GM23338 (cell line): ENCODE measurements at regions not wholly inside any gene's neighbourhood (a gene's known extent, or its start where the extent isn't known, plus 50 kb on each side); places are given as distances from the start of the nearest gene placed in this dataset.

Experiments
- ATAC-seq: fragments of 200-7000 bp; cut with Tn5 transposase; 3 replicates; pipeline ENCODE4 v1.9.1; 2020
- DNase-seq: peaks from one replicate; pipeline ENCODE4 v3.0.0-alpha.2; 2015; ENCODE audit warnings: low spot score
- H2AFZ ChIP-seq: fragments of 200-600 bp; sonication (generic); 2 replicates; pipeline ENCODE4 v1.8.0; 2016; ENCODE audit warnings: antibody characterized with exemption, mild to moderate bottlenecking, moderate library complexity
- H3F3A ChIP-seq: fragments of 200-600 bp; sonication (generic); replicated peaks from 2 replicates; pipeline ENCODE4 v1.8.0; 2017; ENCODE audit warnings: antibody characterized with exemption, mixed run types, low read depth
- H3K27ac ChIP-seq: fragments of 200-600 bp; sonication (generic); 2 replicates; pipeline ENCODE4 v1.6.1; 2016; ENCODE audit warnings: low read depth
- H3K27me3 ChIP-seq: fragments of 200-600 bp; sonication (generic); 2 replicates; pipeline ENCODE4 v1.8.0; 2016; ENCODE audit warnings: mild to moderate bottlenecking, mixed run types, moderate library complexity; ENCODE audit not compliant: insufficient read depth
- H3K36me3 ChIP-seq: fragments of 200-600 bp; sonication (generic); 2 replicates; pipeline ENCODE4 v1.8.0; 2016; ENCODE audit warnings: mild to moderate bottlenecking; ENCODE audit not compliant: insufficient read depth
- H3K4me1 ChIP-seq: fragments of 200-600 bp; sonication (generic); 2 replicates; pipeline ENCODE4 v1.8.0; 2016; ENCODE audit warnings: mild to moderate bottlenecking, moderate library complexity; ENCODE audit not compliant: insufficient read depth
- H3K4me2 ChIP-seq: fragments of 200-600 bp; sonication (generic); 2 replicates; pipeline ENCODE4 v1.7.1; 2017; ENCODE audit warnings: mixed run types
- H3K4me3 ChIP-seq: fragments of 200-600 bp; sonication (generic); 2 replicates; pipeline ENCODE4 v1.6.1; 2016; ENCODE audit warnings: mixed run types
- H3K79me2 ChIP-seq: fragments of 200-600 bp; sonication (generic); replicated peaks from 2 replicates; pipeline ENCODE4 v1.8.0; 2017; ENCODE audit warnings: mild to moderate bottlenecking; ENCODE audit not compliant: insufficient read depth
- H3K9me2 ChIP-seq: fragments of 200-600 bp; sonication (generic); 2 replicates; pipeline ENCODE4 v1.8.0; 2017; ENCODE audit not compliant: insufficient read depth
- H4K20me1 ChIP-seq: fragments of 200-600 bp; sonication (generic); replicated peaks from 2 replicates; pipeline ENCODE4 v1.8.0; 2017; ENCODE audit warnings: mild to moderate bottlenecking; ENCODE audit not compliant: insufficient read depth
- H3K27ac Mint-ChIP-seq: 2 replicates; pipeline ENCODE4 v1.8.0; 2020; ENCODE audit warnings: inconsistent platforms, mild to moderate bottlenecking, moderate library complexity, mixed read lengths
- H3K27me3 Mint-ChIP-seq: 3 replicates; pipeline ENCODE4 v1.8.0; 2022; ENCODE audit warnings: low read depth, mild to moderate bottlenecking, moderate library complexity, mixed read lengths, inconsistent platforms; ENCODE audit not compliant: insufficient read depth, poor library complexity
- H3K36me3 Mint-ChIP-seq: 3 replicates; pipeline ENCODE4 v1.8.0; 2021; ENCODE audit warnings: low read depth, mild to moderate bottlenecking, inconsistent platforms, moderate library complexity, mixed read lengths
- H3K4me1 Mint-ChIP-seq: 3 replicates; pipeline ENCODE4 v1.8.0; 2020; ENCODE audit warnings: mild to moderate bottlenecking, inconsistent platforms, mixed read lengths
- H3K4me3 Mint-ChIP-seq: 3 replicates; pipeline ENCODE4 v1.8.0; 2021; ENCODE audit warnings: moderate library complexity, mild to moderate bottlenecking, inconsistent platforms, mixed read lengths
- H3K9me3 Mint-ChIP-seq: 3 replicates; pipeline ENCODE4 v1.8.0; 2020; ENCODE audit warnings: moderate library complexity, mild to moderate bottlenecking, inconsistent platforms, mixed read lengths
- CREB1 ChIP-seq: fragments of 250-450 bp; sonication (Bioruptor Pico); IDR thresholded peaks from 2 replicates; pipeline ENCODE4 v1.5.0; 2020; ENCODE audit warnings: low read depth, mild to moderate bottlenecking, moderate library complexity
- EZH2 ChIP-seq: fragments of 200-600 bp; sonication (generic); IDR thresholded peaks from one replicate; pipeline ENCODE4 v1.8.0; 2017; ENCODE audit warnings: antibody characterized with exemption, mild to moderate bottlenecking, low read depth; ENCODE audit not compliant: unreplicated experiment
- EZH2phosphoT487 ChIP-seq: fragments of 200-600 bp; sonication (generic); IDR thresholded peaks from one replicate; pipeline ENCODE4 v1.8.1; 2018; ENCODE audit warnings: antibody characterized with exemption; ENCODE audit not compliant: unreplicated experiment
- JUNB ChIP-seq: IDR thresholded peaks from one replicate; pipeline ENCODE4 v1.6.1; 2016; ENCODE audit warnings: antibody characterized with exemption; ENCODE audit not compliant: unreplicated experiment
- NANOG ChIP-seq: IDR thresholded peaks from 2 replicates; pipeline ENCODE4 v1.6.1; 2016; ENCODE audit warnings: antibody characterized with exemption, borderline replicate concordance
- POLR2AphosphoS5 ChIP-seq: IDR thresholded peaks from 2 replicates; pipeline ENCODE4 v1.6.1; 2016; ENCODE audit warnings: antibody characterized with exemption, low read depth
- STAT1 ChIP-seq: IDR thresholded peaks from one replicate; pipeline ENCODE4 v1.6.1; 2016; ENCODE audit warnings: antibody characterized with exemption; ENCODE audit not compliant: unreplicated experiment
- ZNF114 ChIP-seq: fragments of 250-450 bp; sonication (Bioruptor Pico); IDR thresholded peaks from 2 replicates; pipeline ENCODE4 v1.5.0; 2020; ENCODE audit warnings: mild to moderate bottlenecking, moderate library complexity
- ZNF331 ChIP-seq: fragments of 250-450 bp; sonication (Bioruptor Pico); IDR thresholded peaks from 2 replicates; pipeline ENCODE4 v1.5.0; 2020; ENCODE audit warnings: low read depth, mild to moderate bottlenecking, moderate library complexity
- TF ChIP-seq, protein P1 (sequence below), 2 experiments: fragments of 200-600 bp in 1 of 2; sonication (generic) in 1 of 2; conservative IDR thresholded peaks; 2 replicates each; pipeline versions ENCODE4 v1.5.1 to v1.6.1; 2016 to 2017; ENCODE audit warnings: antibody characterized with exemption in 2 of 2, low read depth in 2 of 2, mild to moderate bottlenecking in 2 of 2, moderate library complexity in 1 of 2
- TF ChIP-seq, protein P2 (sequence below): fragments of 250-450 bp; sonication (Bioruptor Pico); IDR thresholded peaks from 2 replicates; pipeline ENCODE4 v1.5.0; 2020; ENCODE audit warnings: mild to moderate bottlenecking, moderate library complexity
- TF ChIP-seq, protein P3 (sequence below): IDR thresholded peaks from 2 replicates; pipeline ENCODE4 v1.6.1; 2016; ENCODE audit warnings: antibody characterized with exemption
- TF ChIP-seq, protein P4 (sequence below): IDR thresholded peaks from one replicate; pipeline ENCODE4 v1.6.1; 2018; ENCODE audit warnings: antibody characterized with exemption; ENCODE audit not compliant: unreplicated experiment

DNA sequence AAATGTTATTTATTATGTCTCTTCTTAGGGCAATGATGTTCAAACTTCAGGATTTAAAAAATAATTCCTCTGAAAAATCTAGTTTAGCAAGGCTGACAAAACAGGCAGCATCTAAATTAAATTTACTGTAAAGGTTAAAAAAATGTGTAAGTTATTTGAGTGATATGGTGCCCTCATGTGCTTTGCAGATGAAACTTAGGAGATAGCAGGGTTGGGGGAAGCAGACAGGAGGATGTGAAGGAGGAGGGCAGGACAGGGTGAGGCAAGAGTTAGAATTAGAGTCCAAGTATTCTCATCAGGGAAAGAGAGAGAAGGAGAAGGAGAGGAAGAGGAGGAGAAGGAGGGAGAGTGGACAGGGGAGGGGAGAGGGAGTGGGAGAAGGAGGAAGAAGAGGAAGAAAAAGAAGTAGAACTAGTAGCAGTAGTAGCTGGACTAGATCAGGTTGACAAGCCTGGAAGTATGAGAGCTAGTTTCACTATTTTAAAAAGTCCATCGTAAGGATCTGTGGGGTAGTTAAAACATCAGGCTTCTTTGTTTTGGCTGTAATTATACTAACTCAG lies 141.2 kb upstream of the SESN3 start:
- Histone ChIP-seq H3K27ac (no peak overlapping the region), H3K4me2 (no peak overlapping the region), H2AFZ (0 out of 2 replicates have a peak overlapping the region, but pooled peaks have one; percentile 60), H3F3A (no peaks in the 10 kb centered on the region), H4K20me1 (no peaks in the 10 kb centered on the region), H3K4me1 (peaks cover 9% of the 10 kb centered on the region), H3K27me3 (no peaks in the 10 kb centered on the region), H3K4me3 (no peak overlapping the region), H3K36me3 (no peaks in the 10 kb centered on the region), H3K79me2 (no peaks in the 10 kb centered on the region), H3K9me2 (0 out of 2 replicates have a peak, but pooled peaks cover 4% of the 10 kb centered on the region)
- no peak for ATAC-seq
- no peak overlapping the region for H3K4me3 Mint-ChIP-seq
- H3K4me1 Mint-ChIP-seq, result peaks cover 32% of the 10 kb centered on the region
- no peak for DNase-seq
- TF ChIP-seq NANOG (no peak), ZNF114 (CRISPR knock-in tag) (no peak), EZH2 (no peak), EZH2phosphoT487 (no peak), STAT1 (no peak), ZNF331 (CRISPR knock-in tag) (no peak), POLR2AphosphoS5 (no peak), JUNB (no peak), CREB1 (no peak)
- TF ChIP-seq, protein P1, sequence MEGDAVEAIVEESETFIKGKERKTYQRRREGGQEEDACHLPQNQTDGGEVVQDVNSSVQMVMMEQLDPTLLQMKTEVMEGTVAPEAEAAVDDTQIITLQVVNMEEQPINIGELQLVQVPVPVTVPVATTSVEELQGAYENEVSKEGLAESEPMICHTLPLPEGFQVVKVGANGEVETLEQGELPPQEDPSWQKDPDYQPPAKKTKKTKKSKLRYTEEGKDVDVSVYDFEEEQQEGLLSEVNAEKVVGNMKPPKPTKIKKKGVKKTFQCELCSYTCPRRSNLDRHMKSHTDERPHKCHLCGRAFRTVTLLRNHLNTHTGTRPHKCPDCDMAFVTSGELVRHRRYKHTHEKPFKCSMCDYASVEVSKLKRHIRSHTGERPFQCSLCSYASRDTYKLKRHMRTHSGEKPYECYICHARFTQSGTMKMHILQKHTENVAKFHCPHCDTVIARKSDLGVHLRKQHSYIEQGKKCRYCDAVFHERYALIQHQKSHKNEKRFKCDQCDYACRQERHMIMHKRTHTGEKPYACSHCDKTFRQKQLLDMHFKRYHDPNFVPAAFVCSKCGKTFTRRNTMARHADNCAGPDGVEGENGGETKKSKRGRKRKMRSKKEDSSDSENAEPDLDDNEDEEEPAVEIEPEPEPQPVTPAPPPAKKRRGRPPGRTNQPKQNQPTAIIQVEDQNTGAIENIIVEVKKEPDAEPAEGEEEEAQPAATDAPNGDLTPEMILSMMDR (conservative IDR thresholded peaks at IDR 0.05; ENCODE audit: low read depth in 2 of 2), result no peak
- TF ChIP-seq, protein P2, sequence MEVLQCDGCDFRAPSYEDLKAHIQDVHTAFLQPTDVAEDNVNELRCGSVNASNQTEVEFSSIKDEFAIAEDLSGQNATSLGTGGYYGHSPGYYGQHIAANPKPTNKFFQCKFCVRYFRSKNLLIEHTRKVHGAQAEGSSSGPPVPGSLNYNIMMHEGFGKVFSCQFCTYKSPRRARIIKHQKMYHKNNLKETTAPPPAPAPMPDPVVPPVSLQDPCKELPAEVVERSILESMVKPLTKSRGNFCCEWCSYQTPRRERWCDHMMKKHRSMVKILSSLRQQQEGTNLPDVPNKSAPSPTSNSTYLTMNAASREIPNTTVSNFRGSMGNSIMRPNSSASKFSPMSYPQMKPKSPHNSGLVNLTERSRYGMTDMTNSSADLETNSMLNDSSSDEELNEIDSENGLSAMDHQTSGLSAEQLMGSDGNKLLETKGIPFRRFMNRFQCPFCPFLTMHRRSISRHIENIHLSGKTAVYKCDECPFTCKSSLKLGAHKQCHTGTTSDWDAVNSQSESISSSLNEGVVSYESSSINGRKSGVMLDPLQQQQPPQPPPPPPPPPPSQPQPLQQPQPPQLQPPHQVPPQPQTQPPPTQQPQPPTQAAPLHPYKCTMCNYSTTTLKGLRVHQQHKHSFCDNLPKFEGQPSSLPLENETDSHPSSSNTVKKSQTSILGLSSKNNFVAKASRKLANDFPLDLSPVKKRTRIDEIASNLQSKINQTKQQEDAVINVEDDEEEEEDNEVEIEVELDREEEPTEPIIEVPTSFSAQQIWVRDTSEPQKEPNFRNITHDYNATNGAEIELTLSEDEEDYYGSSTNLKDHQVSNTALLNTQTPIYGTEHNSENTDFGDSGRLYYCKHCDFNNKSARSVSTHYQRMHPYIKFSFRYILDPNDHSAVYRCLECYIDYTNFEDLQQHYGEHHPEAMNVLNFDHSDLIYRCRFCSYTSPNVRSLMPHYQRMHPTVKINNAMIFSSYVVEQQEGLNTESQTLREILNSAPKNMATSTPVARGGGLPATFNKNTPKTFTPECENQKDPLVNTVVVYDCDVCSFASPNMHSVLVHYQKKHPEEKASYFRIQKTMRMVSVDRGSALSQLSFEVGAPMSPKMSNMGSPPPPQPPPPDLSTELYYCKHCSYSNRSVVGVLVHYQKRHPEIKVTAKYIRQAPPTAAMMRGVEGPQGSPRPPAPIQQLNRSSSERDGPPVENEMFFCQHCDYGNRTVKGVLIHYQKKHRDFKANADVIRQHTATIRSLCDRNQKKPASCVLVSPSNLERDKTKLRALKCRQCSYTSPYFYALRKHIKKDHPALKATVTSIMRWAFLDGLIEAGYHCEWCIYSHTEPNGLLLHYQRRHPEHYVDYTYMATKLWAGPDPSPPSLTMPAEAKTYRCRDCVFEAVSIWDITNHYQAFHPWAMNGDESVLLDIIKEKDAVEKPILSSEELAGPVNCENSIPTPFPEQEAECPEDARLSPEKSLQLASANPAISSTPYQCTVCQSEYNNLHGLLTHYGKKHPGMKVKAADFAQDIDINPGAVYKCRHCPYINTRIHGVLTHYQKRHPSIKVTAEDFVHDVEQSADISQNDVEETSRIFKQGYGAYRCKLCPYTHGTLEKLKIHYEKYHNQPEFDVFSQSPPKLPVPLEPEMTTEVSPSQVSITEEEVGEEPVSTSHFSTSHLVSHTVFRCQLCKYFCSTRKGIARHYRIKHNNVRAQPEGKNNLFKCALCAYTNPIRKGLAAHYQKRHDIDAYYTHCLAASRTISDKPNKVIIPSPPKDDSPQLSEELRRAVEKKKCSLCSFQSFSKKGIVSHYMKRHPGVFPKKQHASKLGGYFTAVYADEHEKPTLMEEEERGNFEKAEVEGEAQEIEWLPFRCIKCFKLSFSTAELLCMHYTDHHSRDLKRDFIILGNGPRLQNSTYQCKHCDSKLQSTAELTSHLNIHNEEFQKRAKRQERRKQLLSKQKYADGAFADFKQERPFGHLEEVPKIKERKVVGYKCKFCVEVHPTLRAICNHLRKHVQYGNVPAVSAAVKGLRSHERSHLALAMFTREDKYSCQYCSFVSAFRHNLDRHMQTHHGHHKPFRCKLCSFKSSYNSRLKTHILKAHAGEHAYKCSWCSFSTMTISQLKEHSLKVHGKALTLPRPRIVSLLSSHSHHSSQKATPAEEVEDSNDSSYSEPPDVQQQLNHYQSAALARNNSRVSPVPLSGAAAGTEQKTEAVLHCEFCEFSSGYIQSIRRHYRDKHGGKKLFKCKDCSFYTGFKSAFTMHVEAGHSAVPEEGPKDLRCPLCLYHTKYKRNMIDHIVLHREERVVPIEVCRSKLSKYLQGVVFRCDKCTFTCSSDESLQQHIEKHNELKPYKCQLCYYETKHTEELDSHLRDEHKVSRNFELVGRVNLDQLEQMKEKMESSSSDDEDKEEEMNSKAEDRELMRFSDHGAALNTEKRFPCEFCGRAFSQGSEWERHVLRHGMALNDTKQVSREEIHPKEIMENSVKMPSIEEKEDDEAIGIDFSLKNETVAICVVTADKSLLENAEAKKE, result no peak
- TF ChIP-seq, protein P3, sequence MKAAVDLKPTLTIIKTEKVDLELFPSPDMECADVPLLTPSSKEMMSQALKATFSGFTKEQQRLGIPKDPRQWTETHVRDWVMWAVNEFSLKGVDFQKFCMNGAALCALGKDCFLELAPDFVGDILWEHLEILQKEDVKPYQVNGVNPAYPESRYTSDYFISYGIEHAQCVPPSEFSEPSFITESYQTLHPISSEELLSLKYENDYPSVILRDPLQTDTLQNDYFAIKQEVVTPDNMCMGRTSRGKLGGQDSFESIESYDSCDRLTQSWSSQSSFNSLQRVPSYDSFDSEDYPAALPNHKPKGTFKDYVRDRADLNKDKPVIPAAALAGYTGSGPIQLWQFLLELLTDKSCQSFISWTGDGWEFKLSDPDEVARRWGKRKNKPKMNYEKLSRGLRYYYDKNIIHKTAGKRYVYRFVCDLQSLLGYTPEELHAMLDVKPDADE, result no peak
- TF ChIP-seq, protein P4, sequence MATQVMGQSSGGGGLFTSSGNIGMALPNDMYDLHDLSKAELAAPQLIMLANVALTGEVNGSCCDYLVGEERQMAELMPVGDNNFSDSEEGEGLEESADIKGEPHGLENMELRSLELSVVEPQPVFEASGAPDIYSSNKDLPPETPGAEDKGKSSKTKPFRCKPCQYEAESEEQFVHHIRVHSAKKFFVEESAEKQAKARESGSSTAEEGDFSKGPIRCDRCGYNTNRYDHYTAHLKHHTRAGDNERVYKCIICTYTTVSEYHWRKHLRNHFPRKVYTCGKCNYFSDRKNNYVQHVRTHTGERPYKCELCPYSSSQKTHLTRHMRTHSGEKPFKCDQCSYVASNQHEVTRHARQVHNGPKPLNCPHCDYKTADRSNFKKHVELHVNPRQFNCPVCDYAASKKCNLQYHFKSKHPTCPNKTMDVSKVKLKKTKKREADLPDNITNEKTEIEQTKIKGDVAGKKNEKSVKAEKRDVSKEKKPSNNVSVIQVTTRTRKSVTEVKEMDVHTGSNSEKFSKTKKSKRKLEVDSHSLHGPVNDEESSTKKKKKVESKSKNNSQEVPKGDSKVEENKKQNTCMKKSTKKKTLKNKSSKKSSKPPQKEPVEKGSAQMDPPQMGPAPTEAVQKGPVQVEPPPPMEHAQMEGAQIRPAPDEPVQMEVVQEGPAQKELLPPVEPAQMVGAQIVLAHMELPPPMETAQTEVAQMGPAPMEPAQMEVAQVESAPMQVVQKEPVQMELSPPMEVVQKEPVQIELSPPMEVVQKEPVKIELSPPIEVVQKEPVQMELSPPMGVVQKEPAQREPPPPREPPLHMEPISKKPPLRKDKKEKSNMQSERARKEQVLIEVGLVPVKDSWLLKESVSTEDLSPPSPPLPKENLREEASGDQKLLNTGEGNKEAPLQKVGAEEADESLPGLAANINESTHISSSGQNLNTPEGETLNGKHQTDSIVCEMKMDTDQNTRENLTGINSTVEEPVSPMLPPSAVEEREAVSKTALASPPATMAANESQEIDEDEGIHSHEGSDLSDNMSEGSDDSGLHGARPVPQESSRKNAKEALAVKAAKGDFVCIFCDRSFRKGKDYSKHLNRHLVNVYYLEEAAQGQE, result no peak
- H3K36me3 Mint-ChIP-seq, result no peaks in the 10 kb centered on the region
- no peaks in the 10 kb centered on the region for H3K27me3 Mint-ChIP-seq
- H3K9me3 Mint-ChIP-seq, result no peaks in the 10 kb centered on the region
- H3K27ac Mint-ChIP-seq, result no peak overlapping the region
